Breast epithelium (tissue), 4 donors: ENCODE measurements at regions not wholly inside any gene's neighbourhood (a gene's known extent, or its start where the extent isn't known, plus 50 kb on each side); places are given as distances from the start of the nearest gene placed in this dataset.

ENCODE experiments used
- DNase-seq, 2 donors: peaks; one replicate each; pipeline ENCODE4 v3.0.0-alpha.2; 2019; ENCODE audit warnings: low spot score in 2 of 2
- H3K27ac ChIP-seq, 2 donors: fragments of 200-600 bp; sonication (generic) in 1 of 2; one replicate each; pipeline ENCODE4 v1.5.1; 2016 to 2019; ENCODE audit warnings: mild to moderate bottlenecking in 1 of 2
- H3K27me3 ChIP-seq, 2 donors: fragments of 200-600 bp; sonication (generic) in 1 of 2; one replicate each; pipeline versions ENCODE4 v1.5.1 to v1.6.0; 2017 to 2019; ENCODE audit warnings: control low read depth in 1 of 2, mild to moderate bottlenecking in 1 of 2
- H3K36me3 ChIP-seq: fragments of 200-600 bp; one replicate; pipeline ENCODE4 v1.5.1; 2019
- H3K4me1 ChIP-seq, 2 donors: fragments of 200-600 bp; sonication (generic); one replicate each; pipeline ENCODE4 v1.5.1; 2016 to 2019; ENCODE audit warnings: control low read depth in 1 of 2
- H3K4me3 ChIP-seq, 3 donors: fragments of 200-600 bp; sonication (generic); 1 replicate in 2 of 3; 2 replicates in 1 of 3; pipeline ENCODE4 v1.5.1; 2016 to 2019; ENCODE audit warnings: mild to moderate bottlenecking in 3 of 3, moderate library complexity in 2 of 3
- H3K9me3 ChIP-seq, 2 donors: fragments of 200-600 bp; sonication (generic) in 1 of 2; one replicate each; pipeline ENCODE4 v1.5.1; 2016 to 2019; ENCODE audit warnings: control low read depth in 1 of 2
- POLR2A ChIP-seq: fragments of 450-650 bp; IDR thresholded peaks from one replicate; pipeline ENCODE4 v1.6.1; 2016; ENCODE audit warnings: antibody characterized with exemption, mild to moderate bottlenecking, moderate library complexity
- POLR2AphosphoS5 ChIP-seq, 3 donors: sonication (generic); formaldehyde crosslinking; IDR thresholded peaks; one replicate each; pipeline ENCODE4 v1.6.1; 2017; ENCODE audit warnings: antibody characterized with exemption in 3 of 3
- intact Hi-C: fragments of 100-400 bp; cut with DNase I; formaldehyde crosslinking; loops from one replicate; pipeline ENCODE4 v1.15.1; 2023; ENCODE audit warnings: low total_unique reads
- TF ChIP-seq, protein P1 (sequence below), 3 donors: fragments of 450-650 bp; IDR thresholded peaks; one replicate each; pipeline ENCODE4 v1.5.1; 2016 to 2017; ENCODE audit warnings: antibody characterized with exemption in 3 of 3, mild to moderate bottlenecking in 3 of 3, moderate library complexity in 3 of 3

DNA sequence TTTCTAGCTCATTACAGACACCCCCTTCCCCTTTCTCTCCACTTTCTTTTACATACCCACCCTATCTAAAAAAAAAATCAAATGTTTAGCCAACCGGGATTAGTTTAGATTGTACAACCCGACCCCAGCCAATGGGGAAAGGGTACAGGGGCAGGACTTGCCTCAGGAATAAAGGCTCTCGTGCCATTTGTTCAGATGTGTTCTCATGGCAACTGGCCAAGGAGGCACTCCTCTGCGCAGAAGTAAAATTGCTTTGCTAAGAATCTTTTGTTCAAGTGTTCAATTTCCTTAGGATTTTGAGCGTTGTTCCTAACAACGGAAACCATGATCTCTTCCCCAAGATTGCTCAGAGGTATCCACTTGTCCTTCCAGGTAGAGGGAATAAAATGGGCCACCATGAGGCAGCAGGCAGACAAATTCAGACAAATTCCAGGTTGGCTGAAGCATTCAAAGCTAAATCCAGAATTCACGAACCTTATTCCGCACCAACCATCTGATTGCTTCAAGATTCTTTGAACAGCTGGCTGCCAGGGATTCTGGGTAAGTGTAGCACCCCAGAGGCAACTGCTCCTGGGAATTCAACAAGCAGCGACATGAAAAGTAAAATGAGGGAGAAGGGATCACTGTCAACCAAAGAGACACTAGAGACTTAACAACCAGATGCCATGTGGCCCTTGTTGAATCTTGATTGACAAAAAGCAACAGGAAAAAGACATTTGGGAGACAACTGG, 431.8 kb downstream of the PREX1 start:
- TF ChIP-seq, protein P1, sequence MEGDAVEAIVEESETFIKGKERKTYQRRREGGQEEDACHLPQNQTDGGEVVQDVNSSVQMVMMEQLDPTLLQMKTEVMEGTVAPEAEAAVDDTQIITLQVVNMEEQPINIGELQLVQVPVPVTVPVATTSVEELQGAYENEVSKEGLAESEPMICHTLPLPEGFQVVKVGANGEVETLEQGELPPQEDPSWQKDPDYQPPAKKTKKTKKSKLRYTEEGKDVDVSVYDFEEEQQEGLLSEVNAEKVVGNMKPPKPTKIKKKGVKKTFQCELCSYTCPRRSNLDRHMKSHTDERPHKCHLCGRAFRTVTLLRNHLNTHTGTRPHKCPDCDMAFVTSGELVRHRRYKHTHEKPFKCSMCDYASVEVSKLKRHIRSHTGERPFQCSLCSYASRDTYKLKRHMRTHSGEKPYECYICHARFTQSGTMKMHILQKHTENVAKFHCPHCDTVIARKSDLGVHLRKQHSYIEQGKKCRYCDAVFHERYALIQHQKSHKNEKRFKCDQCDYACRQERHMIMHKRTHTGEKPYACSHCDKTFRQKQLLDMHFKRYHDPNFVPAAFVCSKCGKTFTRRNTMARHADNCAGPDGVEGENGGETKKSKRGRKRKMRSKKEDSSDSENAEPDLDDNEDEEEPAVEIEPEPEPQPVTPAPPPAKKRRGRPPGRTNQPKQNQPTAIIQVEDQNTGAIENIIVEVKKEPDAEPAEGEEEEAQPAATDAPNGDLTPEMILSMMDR (IDR thresholded peaks at IDR 0.05), result no peak
- TF ChIP-seq POLR2A, result no peak
- no peak for TF ChIP-seq POLR2AphosphoS5 (IDR thresholded peaks at IDR 0.05)
- Histone ChIP-seq H3K9me3 (peaks cover 8 to 10% of the 10 kb centered on the region in 2 donors), H3K27ac (no peak overlapping the region), H3K4me1 (no peaks in the 10 kb centered on the region), H3K27me3 (peaks cover 0 to 5% of the 10 kb centered on the region in 2 donors), H3K4me3 (no peak overlapping the region), H3K36me3 (no peaks in the 10 kb centered on the region)
- no peak for DNase-seq
- intact Hi-C loops, result loop anchor here (5.0 kb wide), 1 partner anchor 1679 kb away; no protein-coding TSS in a partner anchor

DNA sequence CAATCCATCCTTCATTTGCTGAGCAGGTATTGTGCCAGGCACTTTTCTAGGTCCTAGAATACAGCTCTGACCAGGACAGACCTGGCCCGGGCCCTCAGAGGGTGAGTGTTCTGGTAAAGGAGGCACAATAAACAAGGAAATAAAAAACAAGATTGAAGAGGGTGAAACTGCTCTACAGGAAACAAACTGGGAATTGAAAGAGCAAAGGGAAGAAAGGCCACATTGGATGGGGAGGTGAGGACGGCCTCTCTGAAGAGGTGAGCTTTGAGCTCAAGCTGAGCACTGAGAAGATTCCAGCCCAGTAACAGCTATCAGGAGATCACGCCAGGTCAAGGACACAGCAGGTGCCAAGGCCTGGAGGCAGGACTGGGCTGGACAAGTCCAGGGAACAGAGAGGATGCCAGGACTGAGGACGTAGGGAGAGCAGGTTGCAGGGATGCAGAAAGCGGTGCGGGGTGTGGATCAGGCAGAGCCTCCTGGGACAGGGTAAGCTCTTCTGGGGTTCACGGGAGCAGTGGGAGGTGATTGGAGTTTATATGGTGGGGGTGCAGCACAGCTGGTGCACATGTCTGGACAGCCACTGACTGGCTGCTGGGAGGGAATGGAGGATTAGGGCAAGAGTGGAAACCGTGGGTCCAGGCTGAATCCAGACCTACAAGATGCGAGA, 433.3 kb downstream of the PREX1 start:
- intact Hi-C loops, result loop anchor here (5.0 kb wide), 1 partner anchor 1677 kb away; no protein-coding TSS in a partner anchor
- Histone ChIP-seq H3K4me1 (no peaks in the 10 kb centered on the region), H3K27me3 (no peaks in the 10 kb centered on the region), H3K9me3 (peaks cover 8 to 10% of the 10 kb centered on the region in 2 donors), H3K36me3 (no peaks in the 10 kb centered on the region), H3K27ac (no peak overlapping the region), H3K4me3 (no peak overlapping the region)
- TF ChIP-seq, protein P1 (IDR thresholded peaks at IDR 0.05), result no peak
- TF ChIP-seq POLR2AphosphoS5 (IDR thresholded peaks at IDR 0.05) (no peak), POLR2A (no peak)
- DNase-seq, result no peak

GRCh38 chr20:48393737-48394314, 434.0 kb downstream of the PREX1 start:
- peaks cover 8 to 10% of the 10 kb centered on the region in 2 donors for H3K9me3 ChIP-seq
- H3K36me3 ChIP-seq, result no peaks in the 10 kb centered on the region
- no peak for DNase-seq
- no peak overlapping the region for H3K4me3 ChIP-seq
- intact Hi-C loops, result no loop called here
- H3K4me1 ChIP-seq, result no peaks in the 10 kb centered on the region
- H3K27me3 ChIP-seq, result no peaks in the 10 kb centered on the region
- TF ChIP-seq POLR2AphosphoS5 (IDR thresholded peaks at IDR 0.05) (no peak), POLR2A (no peak)
- TF ChIP-seq, protein P1 (IDR thresholded peaks at IDR 0.05), result no peak
- no peak overlapping the region for H3K27ac ChIP-seq

DNA sequence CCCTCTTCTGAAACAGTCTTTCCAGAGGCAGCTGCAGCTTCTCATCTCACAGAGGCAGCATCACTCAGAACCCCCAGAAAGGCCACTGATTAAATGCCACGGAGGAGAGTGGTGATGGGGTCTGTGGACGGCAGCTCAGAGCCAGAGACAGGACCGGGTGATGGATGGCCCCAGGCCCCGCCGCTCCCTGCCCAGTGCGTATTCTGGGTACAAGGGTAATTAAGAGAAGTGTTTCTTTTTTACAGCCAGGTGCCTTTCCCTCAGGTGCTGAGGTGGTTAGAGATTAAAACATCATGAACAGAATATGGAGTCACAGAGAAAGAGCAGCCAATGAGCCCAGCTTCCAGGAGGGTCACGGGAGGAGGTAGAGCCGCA, 434.5 kb downstream of the PREX1 start:
- Histone ChIP-seq H3K9me3 (peaks cover 8 to 10% of the 10 kb centered on the region in 2 donors), H3K36me3 (no peaks in the 10 kb centered on the region), H3K4me3 (no peak overlapping the region), H3K27me3 (no peaks in the 10 kb centered on the region), H3K27ac (no peak overlapping the region), H3K4me1 (no peaks in the 10 kb centered on the region)
- intact Hi-C loops, result no loop called here
- no peak for TF ChIP-seq POLR2A
- TF ChIP-seq, protein P1 (IDR thresholded peaks at IDR 0.05), result no peak
- no peak for TF ChIP-seq POLR2AphosphoS5 (IDR thresholded peaks at IDR 0.05)
- DNase-seq, result no peak
